Hepatocyte (in vitro differentiated cells): ENCODE measurements at regions not wholly inside any gene's neighbourhood (a gene's known extent, or its start where the extent isn't known, plus 50 kb on each side); places are given as distances from the start of the nearest gene placed in this dataset.

Source experiments
- EZH2 ChIP-seq: fragments of 200-600 bp; sonication (generic); IDR thresholded peaks from 2 replicates; pipeline ENCODE4 v1.6.1; 2016; ENCODE audit warnings: antibody characterized with exemption, mild to moderate bottlenecking, borderline replicate concordance
- TF ChIP-seq, protein P1 (sequence below): fragments of 200-600 bp; sonication (generic); IDR thresholded peaks from 2 replicates; pipeline ENCODE4 v1.5.1; 2016; ENCODE audit warnings: antibody characterized with exemption, mild to moderate bottlenecking; ENCODE audit not compliant: poor library complexity

DNA sequence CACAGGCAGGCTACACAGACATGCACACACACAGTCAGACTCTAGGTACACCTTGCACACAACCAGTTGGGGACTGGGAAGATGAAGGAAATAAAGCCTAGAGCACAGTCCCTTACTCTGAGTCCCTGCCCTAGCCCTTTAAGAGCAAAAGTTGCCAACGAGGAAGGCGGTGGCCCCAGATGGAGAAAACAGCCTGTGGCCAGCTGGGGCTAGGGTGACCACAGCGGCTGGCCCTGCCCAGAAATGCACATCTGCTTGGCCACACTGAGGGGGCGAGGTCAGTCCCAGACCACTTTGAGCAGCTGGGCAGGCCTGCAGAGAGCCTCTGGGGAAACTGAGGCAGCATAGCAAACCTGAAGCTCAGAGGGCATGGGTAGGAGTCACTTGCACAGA is 52.3 kb downstream of the PTPRS start:
- no peak for TF ChIP-seq EZH2
- TF ChIP-seq, protein P1, sequence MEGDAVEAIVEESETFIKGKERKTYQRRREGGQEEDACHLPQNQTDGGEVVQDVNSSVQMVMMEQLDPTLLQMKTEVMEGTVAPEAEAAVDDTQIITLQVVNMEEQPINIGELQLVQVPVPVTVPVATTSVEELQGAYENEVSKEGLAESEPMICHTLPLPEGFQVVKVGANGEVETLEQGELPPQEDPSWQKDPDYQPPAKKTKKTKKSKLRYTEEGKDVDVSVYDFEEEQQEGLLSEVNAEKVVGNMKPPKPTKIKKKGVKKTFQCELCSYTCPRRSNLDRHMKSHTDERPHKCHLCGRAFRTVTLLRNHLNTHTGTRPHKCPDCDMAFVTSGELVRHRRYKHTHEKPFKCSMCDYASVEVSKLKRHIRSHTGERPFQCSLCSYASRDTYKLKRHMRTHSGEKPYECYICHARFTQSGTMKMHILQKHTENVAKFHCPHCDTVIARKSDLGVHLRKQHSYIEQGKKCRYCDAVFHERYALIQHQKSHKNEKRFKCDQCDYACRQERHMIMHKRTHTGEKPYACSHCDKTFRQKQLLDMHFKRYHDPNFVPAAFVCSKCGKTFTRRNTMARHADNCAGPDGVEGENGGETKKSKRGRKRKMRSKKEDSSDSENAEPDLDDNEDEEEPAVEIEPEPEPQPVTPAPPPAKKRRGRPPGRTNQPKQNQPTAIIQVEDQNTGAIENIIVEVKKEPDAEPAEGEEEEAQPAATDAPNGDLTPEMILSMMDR: no peak
